AG04449 (cell line): ENCODE measurements at regions not wholly inside any gene's neighbourhood (a gene's known extent, or its start where the extent isn't known, plus 50 kb on each side); places are given as distances from the start of the nearest gene placed in this dataset.
"Not testable (repeated sequence)": the region's sequence is repeated elsewhere in the genome, so short reads cannot be mapped to it uniquely, and the experiment has no call there.

Experiments
- CTCF ChIA-PET: fragments of 350-600 bp; formaldehyde crosslinking; extraction: SDS; loops from one replicate; lab custom pipeline; 2021; ENCODE audit warnings: antibody characterized with exemption; lab: Yijun Ruan, JAX
- POLR2A ChIA-PET: fragments of 400-600, 350-600 bp; formaldehyde crosslinking; extraction: SDS; loops from one replicate; lab custom pipeline; 2020; ENCODE audit warnings: antibody characterized with exemption, inconsistent platforms; lab: Yijun Ruan, JAX
- DNase-seq: peaks from one replicate; pipeline ENCODE4 v3.0.0-alpha.2; 2010; ENCODE audit warnings: low read depth, low spot score
- H3K4me3 ChIP-seq: 2 replicates; pipeline ENCODE4 v1.5.1; 2011; ENCODE audit warnings: low read depth, mild to moderate bottlenecking, control low read depth, low read length
- TF ChIP-seq, protein P1 (sequence below): IDR thresholded peaks from one replicate; pipeline ENCODE4 v1.5.1; 2011; ENCODE audit warnings: mild to moderate bottlenecking, moderate library complexity, low read length, control low read depth, inconsistent platforms; ENCODE audit not compliant: insufficient read depth; ENCODE audit errors: missing control alignments

DNA sequence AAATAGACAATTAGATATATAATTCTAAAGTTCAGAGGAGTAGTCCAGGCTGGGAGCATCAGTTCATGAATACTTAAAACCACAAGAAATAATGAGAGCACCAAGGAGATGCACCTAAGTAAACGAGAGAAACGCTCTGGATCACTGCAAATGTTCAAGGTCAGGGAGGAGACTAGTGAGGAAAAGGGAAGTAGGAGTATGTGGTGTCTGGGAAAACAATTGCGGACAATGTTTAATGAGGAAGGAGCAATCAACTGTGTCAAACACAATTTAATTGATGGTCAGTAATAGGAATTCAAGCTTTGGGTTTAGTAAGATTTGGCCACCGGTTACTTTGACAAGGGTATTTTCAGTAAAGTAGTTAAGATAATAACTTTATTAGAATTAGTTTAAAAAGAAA is 652.2 kb downstream of the DACH1 start:
- H3K4me3 ChIP-seq: no peak overlapping the region
- TF ChIP-seq, protein P1, sequence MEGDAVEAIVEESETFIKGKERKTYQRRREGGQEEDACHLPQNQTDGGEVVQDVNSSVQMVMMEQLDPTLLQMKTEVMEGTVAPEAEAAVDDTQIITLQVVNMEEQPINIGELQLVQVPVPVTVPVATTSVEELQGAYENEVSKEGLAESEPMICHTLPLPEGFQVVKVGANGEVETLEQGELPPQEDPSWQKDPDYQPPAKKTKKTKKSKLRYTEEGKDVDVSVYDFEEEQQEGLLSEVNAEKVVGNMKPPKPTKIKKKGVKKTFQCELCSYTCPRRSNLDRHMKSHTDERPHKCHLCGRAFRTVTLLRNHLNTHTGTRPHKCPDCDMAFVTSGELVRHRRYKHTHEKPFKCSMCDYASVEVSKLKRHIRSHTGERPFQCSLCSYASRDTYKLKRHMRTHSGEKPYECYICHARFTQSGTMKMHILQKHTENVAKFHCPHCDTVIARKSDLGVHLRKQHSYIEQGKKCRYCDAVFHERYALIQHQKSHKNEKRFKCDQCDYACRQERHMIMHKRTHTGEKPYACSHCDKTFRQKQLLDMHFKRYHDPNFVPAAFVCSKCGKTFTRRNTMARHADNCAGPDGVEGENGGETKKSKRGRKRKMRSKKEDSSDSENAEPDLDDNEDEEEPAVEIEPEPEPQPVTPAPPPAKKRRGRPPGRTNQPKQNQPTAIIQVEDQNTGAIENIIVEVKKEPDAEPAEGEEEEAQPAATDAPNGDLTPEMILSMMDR: no peak
- DNase-seq: no peak
- ChIA-PET CTCF (no interaction called here), POLR2A (no interaction called here)

DNA sequence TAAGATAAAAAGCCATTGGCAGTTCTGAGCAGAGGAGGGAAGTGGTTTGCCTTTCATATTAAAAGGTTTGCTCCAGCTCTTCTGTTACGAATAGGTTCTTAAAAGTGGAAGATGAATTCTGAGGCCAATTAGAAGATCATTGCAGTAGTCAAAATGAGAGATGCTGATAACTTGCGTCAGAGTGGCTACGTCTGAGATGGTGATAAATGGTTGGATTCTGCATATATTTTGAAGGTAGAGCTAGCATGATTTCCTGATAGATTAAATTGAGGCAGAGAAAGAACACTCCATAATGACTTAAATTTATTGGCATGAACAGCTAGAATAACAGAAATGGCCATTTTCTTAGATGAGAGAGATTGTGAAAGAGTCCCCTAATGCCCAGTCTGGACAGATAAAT is 652.6 kb downstream of the DACH1 start:
- no peak for DNase-seq
- ChIA-PET CTCF (no interaction called here), POLR2A (no interaction called here)
- TF ChIP-seq, protein P1: no peak
- H3K4me3 ChIP-seq: no peak overlapping the region

DNA sequence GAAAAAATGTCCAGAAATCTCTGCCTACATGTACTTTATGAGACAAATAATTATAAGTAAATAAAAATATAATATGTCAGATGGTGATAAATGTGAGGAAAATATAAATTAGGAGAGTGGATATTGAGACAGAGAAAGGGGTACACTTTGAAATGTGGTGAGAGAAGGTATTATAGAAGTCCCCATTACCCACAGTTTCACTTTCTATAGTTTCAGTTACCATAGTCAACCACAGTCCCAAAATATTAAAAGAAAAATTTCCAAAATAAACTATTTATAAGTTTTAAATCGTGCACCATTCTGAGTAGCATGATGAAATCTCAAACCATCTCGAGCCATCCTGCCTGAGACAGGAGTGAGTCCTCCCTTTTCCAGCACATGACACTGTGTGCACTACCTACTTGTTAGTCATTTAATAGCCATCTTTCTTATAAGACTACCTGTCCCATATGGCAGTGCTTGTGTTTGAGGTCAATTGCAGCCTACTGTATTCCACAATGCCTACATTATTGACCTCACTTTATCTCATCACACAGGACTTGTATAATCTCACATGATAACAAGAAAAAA is 653.7 kb downstream of the DACH1 start:
- DNase-seq: no peak
- POLR2A ChIA-PET: no interaction called here
- TF ChIP-seq, protein P1: no peak
- H3K4me3 ChIP-seq: no peak overlapping the region
- CTCF ChIA-PET: no interaction called here

DNA sequence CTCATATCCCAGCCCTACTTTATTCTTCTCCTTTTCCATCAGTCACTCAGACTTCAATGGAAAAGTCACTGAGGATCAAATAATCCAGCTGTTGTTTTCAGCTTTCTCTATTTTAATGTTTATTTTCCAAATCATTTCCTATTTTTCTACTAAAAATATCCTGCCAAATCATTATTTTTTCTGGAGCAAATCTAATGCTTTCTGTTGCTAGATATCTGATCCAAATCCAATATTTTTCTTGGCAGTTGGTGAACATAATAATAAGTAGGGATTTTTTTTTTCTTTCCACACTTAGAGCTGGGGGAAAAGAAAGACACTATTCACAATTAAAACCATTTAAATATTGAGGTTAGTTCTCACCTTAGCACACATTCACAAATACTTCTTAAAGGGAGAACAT is 656.1 kb downstream of the DACH1 start:
- TF ChIP-seq, protein P1: no peak
- ChIA-PET CTCF (no interaction called here), POLR2A (no interaction called here)
- H3K4me3 ChIP-seq: no peak overlapping the region
- no peak for DNase-seq

DNA sequence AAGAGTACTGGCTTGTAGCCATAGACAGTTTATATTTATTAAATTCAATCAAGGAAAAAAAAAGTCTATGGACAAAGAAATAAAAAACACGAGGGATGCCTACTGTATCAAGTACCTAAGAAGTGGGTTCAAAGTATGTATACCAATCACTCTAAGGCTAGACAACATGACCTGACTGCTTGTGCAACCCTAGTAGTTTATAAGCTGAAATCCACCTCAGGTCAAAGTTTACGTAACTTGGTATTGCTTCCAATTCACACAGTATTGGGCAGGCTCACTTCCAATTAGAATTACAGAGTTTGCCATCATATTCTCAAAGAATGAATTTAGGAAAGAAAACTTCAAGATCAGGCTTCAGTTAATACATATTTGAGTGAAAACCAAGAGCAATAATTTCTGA is 657.8 kb downstream of the DACH1 start:
- DNase-seq: no peak
- TF ChIP-seq, protein P1: no peak
- ChIA-PET POLR2A (no interaction called here), CTCF (no interaction called here)
- no peak overlapping the region for H3K4me3 ChIP-seq

DNA sequence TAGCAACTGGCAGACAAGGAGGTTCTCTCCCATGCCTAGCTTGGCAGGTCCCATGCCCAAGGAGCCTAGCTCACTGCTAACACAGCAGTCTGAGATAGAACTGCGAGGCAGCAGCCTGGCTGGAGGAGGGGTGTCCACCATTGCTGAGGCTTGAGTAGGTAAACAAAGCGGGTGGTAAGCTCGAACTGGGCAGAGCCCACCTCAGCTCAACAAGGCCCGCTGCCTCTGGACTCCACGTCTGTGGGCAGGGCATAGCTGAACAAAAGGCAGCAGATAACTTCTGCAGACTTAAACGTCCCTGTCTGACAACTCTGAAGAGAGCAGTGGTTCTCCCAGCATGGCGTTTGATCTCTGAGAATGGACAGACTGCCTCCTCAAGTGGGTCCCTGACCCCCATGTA is 682.4 kb downstream of the DACH1 start:
- CTCF ChIA-PET, DNase-seq, H3K4me3 ChIP-seq, POLR2A ChIA-PET: not testable (repeated sequence)

DNA sequence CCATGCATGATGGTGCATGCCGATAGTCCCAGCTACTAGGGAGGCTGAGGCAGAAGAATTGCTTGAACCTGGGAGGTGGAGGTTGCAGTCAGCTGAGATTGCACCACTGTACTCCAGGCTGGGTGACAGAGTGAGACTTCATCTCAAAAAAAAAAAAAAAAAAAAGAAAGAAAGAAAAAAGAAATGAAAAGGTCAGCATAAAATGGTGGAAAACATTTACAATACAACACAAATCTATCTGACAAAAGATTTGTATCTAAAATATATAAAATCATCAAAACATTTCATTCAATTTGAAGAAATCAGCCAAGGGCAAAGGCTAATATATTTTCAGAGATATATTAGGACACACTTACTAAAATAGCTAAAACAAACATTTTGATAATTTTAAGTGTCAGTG is 683.7 kb downstream of the DACH1 start:
- CTCF ChIA-PET: not testable (repeated sequence)

More for the DNA sequence above, 683.7 kb downstream of the DACH1 start:
- H3K4me3 ChIP-seq, POLR2A ChIA-PET, DNase-seq: not testable (repeated sequence)
